GM18517 (cell line): ENCODE measurements at regions not wholly inside any gene's neighbourhood (a gene's known extent, or its start where the extent isn't known, plus 50 kb on each side); places are given as distances from the start of the nearest gene placed in this dataset.
"Not testable (repeated sequence)": the region's sequence is repeated elsewhere in the genome, so short reads cannot be mapped to it uniquely, and the experiment has no call there.

Experiments
- ATAC-seq: cut with Tn5 transposase; IDR thresholded peaks from one replicate; pipeline ENCODE4 v1.9.1; 2021; ENCODE audit warnings: mild to moderate bottlenecking, moderate library complexity; ENCODE audit not compliant: unreplicated experiment

GRCh38 chr3:35042210-35042991 is 596.9 kb upstream of the ARPP21 start:
- no peak for ATAC-seq

- ATAC-seq = no peak
These were observed 596.3 kb upstream of the ARPP21 start for GRCh38 chr3:35043040-35043439.

GRCh38 chr3:35044190-35044589 is 595.1 kb upstream of the ARPP21 start:
- no peak for ATAC-seq

- no peak for ATAC-seq
These were observed 594.2 kb upstream of the ARPP21 start for GRCh38 chr3:35045118-35045517.

- ATAC-seq = no peak
These were observed 574.6 kb upstream of the ARPP21 start for GRCh38 chr3:35064761-35065160.

GRCh38 chr3:35065891-35066290 is 573.4 kb upstream of the ARPP21 start:
- no peak for ATAC-seq

- no peak for ATAC-seq
These were observed 571.6 kb upstream of the ARPP21 start for GRCh38 chr3:35067750-35068149.

- no peak for ATAC-seq
These were observed 569.2 kb upstream of the ARPP21 start for GRCh38 chr3:35070088-35070487.

GRCh38 chr3:35071772-35072171 is 567.6 kb upstream of the ARPP21 start:
- ATAC-seq = no peak

- no peak for ATAC-seq
These were observed 560.5 kb upstream of the ARPP21 start for GRCh38 chr3:35078780-35079179.

- no peak for ATAC-seq
These were observed 559.9 kb upstream of the ARPP21 start for GRCh38 chr3:35079403-35079802.

- no peak for ATAC-seq
These were observed 557.4 kb upstream of the ARPP21 start for GRCh38 chr3:35081899-35082298.

GRCh38 chr3:35088943-35089342 is 550.4 kb upstream of the ARPP21 start:
- ATAC-seq = no peak

GRCh38 chr3:35114686-35115085 is 524.6 kb upstream of the ARPP21 start:
- no peak for ATAC-seq

- no peak for ATAC-seq
These were observed 519.3 kb upstream of the ARPP21 start for GRCh38 chr3:35120026-35120425.

- no peak for ATAC-seq
These were observed 501.7 kb upstream of the ARPP21 start for GRCh38 chr3:35137612-35138011.

GRCh38 chr3:35141406-35141805 is 497.9 kb upstream of the ARPP21 start:
- no peak for ATAC-seq

GRCh38 chr3:35144011-35144410 is 495.3 kb upstream of the ARPP21 start:
- no peak for ATAC-seq

- not testable (repeated sequence) for ATAC-seq
These were observed 492.9 kb upstream of the ARPP21 start for GRCh38 chr3:35146256-35147035.

GRCh38 chr3:35183927-35184675 is 455.2 kb upstream of the ARPP21 start:
- ATAC-seq = no peak

GRCh38 chr3:35184775-35185174 is 454.6 kb upstream of the ARPP21 start:
- no peak for ATAC-seq

GRCh38 chr3:35187908-35188307 is 451.4 kb upstream of the ARPP21 start:
- no peak for ATAC-seq
